HG03196 (cell line): ENCODE measurements at regions not wholly inside any gene's neighbourhood (a gene's known extent, or its start where the extent isn't known, plus 50 kb on each side); places are given as distances from the start of the nearest gene placed in this dataset.
"Not testable (repeated sequence)": the region's sequence is repeated elsewhere in the genome, so short reads cannot be mapped to it uniquely, and the experiment has no call there.

Experiments
- ATAC-seq: cut with Tn5 transposase; IDR thresholded peaks from one replicate; pipeline ENCODE4 v1.9.1; 2021; ENCODE audit not compliant: unreplicated experiment

DNA sequence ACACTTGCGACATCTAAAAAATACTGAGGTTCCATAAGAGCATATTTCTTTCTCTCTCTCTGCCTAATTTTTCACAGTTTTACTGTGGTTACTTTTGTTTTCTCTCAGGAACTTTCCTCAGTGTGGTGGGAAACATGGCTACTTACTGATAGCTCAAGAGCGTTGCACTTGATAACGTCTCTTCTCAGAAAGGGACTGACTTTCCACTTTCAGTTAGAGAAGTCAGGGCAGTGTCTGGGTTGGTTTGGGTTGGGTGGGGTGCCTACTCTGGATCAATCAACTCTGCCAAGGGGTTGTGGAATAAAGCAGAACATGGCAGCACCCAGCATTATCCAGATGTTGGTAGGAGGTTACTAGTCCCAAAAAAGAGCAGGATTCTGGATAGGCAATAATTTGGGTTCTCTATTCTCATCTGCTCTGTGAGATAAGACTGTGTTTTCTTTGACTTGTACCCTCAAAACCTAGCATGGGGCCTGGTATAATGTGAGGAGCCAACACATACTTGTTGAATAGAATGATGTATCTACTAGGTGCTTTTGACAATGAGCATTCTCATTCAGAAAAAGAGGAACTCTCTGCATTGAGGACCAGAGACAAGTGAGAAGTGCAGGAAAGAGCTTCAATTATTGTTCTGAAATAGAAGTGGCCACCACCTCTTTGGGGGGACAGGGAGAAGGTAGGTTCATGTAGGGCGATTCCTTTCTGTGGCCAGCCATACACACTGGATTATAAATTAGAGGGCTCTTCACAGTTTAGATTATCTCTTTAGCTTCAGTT lies 315.7 kb downstream of the REEP3 start:
- no peak for ATAC-seq

GRCh38 chr10:63841761-63842160 lies 320.6 kb downstream of the REEP3 start:
- ATAC-seq, result no peak

DNA sequence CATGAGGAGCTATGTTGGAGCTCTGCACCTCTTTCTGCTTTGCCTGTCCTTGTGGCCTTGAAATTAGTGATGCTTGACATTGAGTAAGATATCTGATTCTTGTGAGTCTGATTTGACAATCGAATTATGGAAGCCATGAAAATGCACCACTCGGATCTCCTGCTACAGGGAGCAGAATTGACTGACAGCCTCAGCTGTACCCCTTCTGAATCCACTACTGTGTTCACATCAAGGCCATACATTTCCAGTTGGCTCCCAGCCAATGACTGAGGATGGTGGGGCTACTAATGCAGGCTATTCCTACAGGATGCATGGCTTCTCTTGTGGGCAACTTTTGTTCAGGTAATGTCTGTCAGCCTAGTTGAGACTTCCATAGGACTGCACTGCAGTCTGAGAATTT lies 321.9 kb downstream of the REEP3 start:
- ATAC-seq, result no peak

DNA sequence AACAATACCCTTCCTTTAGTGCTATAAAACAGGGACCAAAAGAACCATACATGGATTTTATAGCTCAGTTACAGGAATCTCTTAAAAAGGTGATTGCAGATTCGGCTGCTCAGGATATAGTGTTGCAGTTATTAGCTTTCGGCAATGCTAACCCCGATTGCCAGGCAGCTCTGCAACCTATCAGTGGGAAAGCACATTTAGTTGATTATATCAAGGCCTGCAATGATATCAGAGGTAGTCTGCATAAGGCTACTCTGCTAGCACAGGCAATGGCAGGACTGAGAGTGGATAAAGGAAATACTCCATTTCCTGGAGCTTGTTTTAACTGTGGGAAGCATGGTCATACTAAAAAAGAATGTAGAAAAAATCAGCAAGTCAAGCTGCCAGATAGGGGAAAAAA lies 327.7 kb downstream of the REEP3 start:
- ATAC-seq, result not testable (repeated sequence)

GRCh38 chr10:63862860-63863259 lies 341.7 kb downstream of the REEP3 start:
- ATAC-seq, result no peak

- no peak for ATAC-seq
Observed at GRCh38 chr10:63865210-63865609, 344.0 kb downstream of the REEP3 start.

- ATAC-seq, result peak; percentile 78
Observed at GRCh38 chr10:63866075-63866746, 345.0 kb downstream of the REEP3 start.

DNA sequence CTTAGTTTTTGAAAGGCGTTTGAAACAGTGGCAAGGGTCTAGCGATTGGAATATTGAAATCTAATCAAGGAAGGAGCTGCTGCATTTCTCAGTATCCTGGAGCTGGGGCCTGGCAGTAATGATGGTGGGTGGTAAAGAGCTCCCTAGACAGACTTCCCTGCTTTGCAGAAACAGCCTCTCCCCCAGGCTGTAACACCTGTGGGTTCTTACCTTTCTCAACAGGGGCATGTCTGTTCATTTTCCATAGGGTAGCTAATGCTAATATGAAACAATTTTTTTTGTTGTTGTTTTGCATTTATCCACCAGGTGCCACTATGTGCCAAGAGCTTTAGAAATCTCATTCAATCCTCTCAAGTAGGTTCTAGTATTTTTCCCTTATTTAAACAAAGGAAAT lies 345.5 kb downstream of the REEP3 start:
- peak; percentile 57 for ATAC-seq

- ATAC-seq, result no peak
Observed at GRCh38 chr10:63878428-63878827, 357.2 kb downstream of the REEP3 start.

DNA sequence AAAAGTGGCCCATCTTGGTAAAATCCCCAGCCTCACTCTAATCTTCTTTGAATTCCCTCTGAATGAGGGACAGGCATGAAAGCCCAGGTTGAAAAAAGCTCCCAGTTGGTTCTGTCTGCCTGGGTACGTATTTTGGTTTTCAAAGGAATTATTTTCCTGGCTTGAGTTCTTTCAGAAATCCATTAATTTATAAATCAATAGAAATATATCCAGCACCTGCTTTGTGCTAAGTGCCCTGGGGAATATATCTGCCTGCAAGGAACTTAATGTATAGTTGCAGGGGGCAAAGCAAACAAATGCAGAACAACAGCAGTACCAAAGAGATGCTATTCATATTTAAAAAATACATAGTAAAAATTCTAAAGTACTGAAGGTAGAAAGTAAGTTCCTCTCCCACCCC lies 362.7 kb downstream of the REEP3 start:
- no peak for ATAC-seq

DNA sequence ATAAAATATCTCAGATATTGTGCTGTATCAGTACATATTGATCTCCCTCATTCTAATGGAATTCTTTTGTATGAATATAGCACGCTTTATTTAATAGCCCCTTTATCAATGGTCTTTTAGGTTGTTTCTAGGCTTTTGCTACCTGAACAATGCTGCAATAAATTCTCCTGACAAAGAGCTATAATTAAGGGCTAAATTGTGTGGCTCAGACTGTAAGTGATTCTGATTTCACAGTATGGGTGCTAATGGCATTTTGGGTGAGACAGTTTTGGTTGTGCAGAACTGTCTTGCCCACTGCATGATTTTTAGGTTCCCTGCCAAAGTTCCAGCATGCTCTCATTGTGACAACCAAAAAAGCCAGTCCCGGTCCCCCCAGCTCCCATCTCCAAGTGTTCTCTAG lies 363.2 kb downstream of the REEP3 start:
- no peak for ATAC-seq

- ATAC-seq, result no peak
Observed at GRCh38 chr10:63885156-63885555, 364.0 kb downstream of the REEP3 start.

DNA sequence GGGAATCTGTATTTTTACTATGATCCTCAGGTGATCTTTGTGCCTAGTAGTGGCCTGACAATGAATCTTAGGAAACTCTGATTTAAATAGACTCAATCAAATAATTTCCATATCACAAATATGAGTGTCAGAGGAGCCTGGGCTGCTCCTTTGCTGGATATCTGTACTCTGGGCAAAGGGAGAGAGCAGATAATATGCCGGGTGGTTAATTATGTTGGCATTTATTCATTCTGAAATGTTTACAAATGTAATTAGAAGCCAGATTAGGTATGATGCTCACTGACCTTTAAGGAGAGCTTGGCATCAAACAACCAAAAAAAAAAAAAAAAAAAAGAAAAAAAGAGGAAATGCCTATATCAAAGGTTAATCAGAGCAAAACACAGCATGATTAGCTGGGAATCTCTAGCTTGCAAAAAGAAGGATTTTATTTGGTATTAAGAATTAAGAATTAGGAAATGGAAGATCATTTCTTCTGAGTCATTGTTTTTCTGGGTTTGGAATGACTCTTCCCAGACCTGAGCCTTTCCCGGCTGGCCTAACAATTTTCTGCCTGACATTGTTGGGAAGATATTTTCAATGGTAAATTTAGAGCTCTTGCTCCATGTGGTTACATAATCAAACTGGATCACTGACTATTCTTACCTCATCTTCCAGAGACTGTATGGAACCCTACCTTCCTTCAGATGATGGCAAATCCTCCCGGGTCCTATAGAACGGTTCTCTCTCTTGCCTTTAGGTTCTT lies 365.3 kb downstream of the REEP3 start:
- ATAC-seq, result no peak

DNA sequence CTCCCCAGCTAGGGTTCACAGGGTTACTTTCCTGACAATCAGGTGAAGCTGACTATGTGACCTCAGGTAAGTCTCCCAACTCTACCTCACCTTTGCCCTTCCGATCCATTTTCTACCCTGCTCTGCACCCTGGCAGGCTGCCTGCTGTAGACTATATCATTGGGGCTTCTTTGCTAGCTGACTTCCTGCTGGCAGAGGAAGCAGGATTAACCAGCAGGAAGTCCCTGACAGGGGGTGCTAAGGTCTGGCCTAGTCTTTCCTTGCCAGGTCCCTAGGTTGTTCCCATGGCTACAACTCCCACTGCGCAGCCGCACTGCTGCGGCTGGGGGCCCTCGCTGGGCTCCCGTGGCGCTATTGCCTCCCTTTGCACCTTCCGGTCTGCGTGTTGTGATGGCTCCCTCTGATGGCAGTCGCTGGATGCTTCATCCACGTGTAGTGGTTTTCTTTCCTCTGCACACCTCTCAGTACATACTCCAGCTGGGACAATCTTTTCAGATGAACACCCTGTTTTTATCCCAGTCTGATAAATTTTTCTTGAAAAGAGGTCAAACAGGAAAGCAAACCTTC lies 365.9 kb downstream of the REEP3 start:
- no peak for ATAC-seq

DNA sequence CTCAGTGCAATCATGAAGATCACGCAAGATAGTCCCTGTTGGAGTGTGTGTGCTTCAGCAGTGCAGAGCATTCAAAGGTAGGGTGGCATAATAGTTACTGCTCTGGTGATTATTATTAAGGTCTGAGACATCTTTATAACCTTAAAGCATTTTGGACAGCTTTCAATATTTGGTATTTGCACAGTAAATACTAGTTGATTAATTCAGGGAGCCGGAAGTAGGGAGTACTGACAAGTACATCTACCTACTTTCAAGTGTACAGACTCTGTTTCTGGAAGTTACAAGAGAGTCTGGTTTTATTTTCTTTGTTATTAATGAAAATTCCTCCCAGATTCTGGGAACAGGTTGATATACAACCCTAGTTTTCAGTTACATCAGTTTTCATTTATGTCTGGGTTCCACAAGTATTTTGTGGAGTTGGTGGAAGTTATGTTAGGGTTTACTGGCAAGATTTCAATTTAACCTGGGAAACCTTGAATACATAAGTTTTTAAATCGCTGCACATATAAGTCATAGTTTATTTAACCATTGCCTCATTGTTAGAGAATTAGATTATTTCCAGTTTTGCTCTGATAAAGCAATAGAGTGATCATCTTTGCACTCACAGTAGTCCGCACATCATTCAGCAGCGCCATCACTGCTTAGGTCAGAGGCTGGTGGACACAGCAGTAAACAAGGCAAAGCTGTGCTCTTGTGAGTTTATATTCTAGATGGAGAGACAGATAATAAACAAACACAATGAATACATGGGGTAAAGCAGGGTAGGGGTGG lies 366.6 kb downstream of the REEP3 start:
- no peak for ATAC-seq

GRCh38 chr10:63889803-63890202 lies 368.6 kb downstream of the REEP3 start:
- no peak for ATAC-seq

DNA sequence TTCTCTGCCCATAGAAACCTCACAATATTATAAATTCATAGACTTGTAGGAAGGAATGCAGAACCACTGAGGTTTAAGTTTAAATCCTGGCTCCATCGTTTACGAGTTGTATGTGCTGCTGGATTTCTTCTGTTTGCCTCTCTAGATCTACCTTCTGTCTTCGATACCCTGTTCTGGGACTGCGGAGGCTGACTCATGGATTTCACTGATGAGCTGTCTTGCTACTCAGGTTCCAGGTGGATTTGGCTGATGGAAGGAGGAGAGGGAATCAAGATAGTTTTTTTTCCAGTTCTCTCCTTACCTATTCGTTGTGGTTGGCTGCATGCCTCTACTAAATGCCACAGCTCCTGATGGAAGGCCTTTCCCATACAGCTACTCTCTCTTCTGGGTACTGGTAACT lies 375.8 kb downstream of the REEP3 start:
- no peak for ATAC-seq

DNA sequence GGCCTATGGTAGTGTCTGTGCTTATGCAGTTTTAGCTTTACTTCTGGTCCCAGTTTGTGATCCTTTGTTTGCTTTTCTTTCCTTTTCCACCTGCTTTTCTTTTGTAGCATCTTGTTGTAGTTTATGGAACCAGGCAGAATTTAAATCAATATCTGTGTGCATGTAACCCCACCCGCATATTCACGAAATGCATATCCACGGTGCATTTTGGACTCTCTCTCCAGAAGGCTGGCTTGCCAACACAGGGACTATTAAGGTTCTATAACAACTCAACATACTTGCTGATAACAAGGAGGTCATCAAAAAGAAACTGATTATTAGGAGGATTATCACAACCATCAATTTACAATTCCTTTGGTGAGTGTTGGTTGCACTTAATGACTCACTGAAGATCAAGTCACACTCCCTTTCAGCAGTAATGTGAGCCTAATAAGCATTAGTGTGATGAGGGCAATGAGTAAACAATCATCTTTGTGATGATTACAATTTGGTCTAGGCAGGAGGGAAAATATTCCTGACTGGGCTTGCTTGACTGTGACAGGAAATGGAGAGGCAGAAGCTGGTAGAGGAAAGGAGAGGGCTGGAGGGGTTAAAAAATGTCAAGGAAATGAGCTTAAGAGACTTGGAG lies 378.6 kb downstream of the REEP3 start:
- no peak for ATAC-seq

DNA sequence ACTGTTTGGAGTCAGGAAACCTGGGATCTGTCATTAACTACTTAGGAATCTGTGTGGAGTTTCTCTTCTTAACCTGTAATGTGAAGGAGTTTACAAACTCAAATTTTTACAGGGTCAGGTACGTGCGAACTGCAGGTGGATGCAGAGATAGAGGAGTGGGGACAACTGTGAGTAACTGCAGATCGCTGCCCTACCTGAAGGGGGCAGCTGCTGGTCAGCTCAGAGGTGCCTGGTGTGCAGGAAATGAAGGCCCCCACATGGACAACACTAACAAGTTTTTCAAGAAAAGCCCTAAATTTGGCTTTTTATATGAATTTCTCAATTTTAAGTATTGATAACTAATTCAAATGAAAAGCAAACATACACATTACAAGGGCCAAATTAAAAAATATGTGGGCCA lies 380.0 kb downstream of the REEP3 start:
- no peak for ATAC-seq

GRCh38 chr10:63901881-63902280 lies 380.7 kb downstream of the REEP3 start:
- no peak for ATAC-seq
